NT2/D1 (cell line): ENCODE measurements at regions not wholly inside any gene's neighbourhood (a gene's known extent, or its start where the extent isn't known, plus 50 kb on each side); places are given as distances from the start of the nearest gene placed in this dataset.

Experiments used
- SUZ12 ChIP-seq: IDR thresholded peaks from 2 replicates; pipeline ENCODE4 v1.6.1; 2011; ENCODE audit not compliant: insufficient read length, insufficient read depth; ENCODE audit errors: extremely low read depth
- YY1 ChIP-seq: IDR thresholded peaks from 2 replicates; pipeline ENCODE4 v1.6.1; 2011; ENCODE audit not compliant: insufficient read length, insufficient read depth
- ZNF274 ChIP-seq: IDR thresholded peaks from 2 replicates; pipeline ENCODE4 v1.6.1; 2011; ENCODE audit warnings: mild to moderate bottlenecking, low read depth, low read length

DNA sequence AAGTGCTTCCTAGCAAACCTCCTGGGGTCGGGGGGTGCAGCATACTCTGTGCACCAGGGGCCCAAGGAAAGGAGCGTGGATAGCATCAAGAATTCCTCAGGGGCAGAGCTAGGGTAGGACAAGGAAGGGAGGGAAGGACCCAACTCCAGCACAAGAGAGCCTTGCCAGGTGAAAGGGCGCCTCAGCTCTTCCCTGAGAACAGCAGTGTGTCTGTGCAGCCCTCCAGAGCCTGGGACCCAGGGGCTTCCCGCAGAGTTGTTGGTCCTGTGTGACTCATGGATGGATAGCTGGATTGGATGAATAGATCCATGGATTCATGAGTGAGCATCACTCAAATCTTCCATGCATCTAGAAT lies 175.4 kb downstream of the SMAD2 start:
- TF ChIP-seq ZNF274 = no peak
- TF ChIP-seq YY1 = no peak
- no peak for TF ChIP-seq SUZ12
